ENCODE measurements at regions not wholly inside any gene's neighbourhood (a gene's known extent, or its start where the extent isn't known, plus 50 kb on each side); places are given as distances from the start of the nearest gene placed in this dataset.

DNA sequence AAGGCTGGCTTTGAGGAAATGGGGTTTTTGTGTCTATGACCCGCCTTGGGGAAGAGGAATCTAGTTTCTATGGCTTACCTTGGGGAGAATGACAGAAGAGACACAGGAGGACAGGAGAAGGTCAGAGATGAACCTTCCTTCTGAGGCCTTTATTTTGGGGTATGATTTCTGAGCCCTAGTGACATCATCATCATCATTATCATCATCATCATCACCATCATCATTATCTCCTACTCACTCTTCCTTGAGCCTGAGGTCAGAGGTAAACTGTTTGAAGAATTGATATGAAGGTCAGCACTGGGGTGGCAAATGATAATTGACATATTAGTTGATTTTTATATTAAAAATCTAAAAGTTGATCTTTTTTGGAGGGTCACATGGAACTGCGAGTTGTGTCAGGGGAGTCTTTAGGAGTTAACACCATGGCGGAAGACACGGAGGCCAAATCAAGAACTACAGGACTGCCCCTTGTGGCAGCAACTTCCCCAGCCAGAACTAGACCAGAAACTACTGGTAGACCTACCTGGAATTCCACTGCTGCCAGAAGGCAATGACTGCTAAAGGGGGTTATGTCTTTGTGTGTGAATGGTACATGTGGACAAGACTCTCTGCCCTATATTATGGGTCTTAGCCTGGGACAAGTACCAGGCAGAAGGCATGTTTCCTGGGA, 49.8 kb upstream of the WLS start:
- Histone ChIP-seq H3K4me3 (ENCODE audit: low read length, poor library complexity, severe bottlenecking) (no peak overlapping the region), H3K9me3 (ENCODE audit: insufficient read depth, low read depth, low read length) (no peaks in the 10 kb centered on the region), H2AFZ (ENCODE audit: low read length) (no peak overlapping the region), H3K9me2 (replicated peaks; ENCODE audit: low read depth, low read length) (no peaks in the 10 kb centered on the region), H3K79me2 (ENCODE audit: insufficient read depth, low read length) (no peaks in the 10 kb centered on the region), H3K4me2 (ENCODE audit: low read depth, low read length, poor library complexity, severe bottlenecking) (no peak overlapping the region), H3F3A (ENCODE audit: low read depth) (no peaks in the 10 kb centered on the region), H3K9ac (ENCODE audit: low read depth, low read length, poor library complexity, severe bottlenecking) (no peak overlapping the region), H3K4me1 (ENCODE audit: insufficient read depth, low read length, poor library complexity, severe bottlenecking) (no peaks in the 10 kb centered on the region), H4K20me1 (ENCODE audit: insufficient read depth, low read length, poor library complexity, severe bottlenecking) (no peaks in the 10 kb centered on the region), H3K27me3 (ENCODE audit: insufficient read depth, low read length, poor library complexity, severe bottlenecking) (no peaks in the 10 kb centered on the region), H3K36me3 (ENCODE audit: insufficient read depth, low read length) (no peaks in the 10 kb centered on the region)
- TF ChIP-seq EZH2phosphoT487 (IDR thresholded peaks at IDR 0.05; ENCODE audit: borderline replicate concordance) = no peak
- TF ChIP-seq, protein P1, sequence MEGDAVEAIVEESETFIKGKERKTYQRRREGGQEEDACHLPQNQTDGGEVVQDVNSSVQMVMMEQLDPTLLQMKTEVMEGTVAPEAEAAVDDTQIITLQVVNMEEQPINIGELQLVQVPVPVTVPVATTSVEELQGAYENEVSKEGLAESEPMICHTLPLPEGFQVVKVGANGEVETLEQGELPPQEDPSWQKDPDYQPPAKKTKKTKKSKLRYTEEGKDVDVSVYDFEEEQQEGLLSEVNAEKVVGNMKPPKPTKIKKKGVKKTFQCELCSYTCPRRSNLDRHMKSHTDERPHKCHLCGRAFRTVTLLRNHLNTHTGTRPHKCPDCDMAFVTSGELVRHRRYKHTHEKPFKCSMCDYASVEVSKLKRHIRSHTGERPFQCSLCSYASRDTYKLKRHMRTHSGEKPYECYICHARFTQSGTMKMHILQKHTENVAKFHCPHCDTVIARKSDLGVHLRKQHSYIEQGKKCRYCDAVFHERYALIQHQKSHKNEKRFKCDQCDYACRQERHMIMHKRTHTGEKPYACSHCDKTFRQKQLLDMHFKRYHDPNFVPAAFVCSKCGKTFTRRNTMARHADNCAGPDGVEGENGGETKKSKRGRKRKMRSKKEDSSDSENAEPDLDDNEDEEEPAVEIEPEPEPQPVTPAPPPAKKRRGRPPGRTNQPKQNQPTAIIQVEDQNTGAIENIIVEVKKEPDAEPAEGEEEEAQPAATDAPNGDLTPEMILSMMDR (conservative IDR thresholded peaks at IDR 0.05; ENCODE audit: low read length) = no peak
